Fibroblast of the aortic adventitia (primary cell): ENCODE measurements at regions not wholly inside any gene's neighbourhood (a gene's known extent, or its start where the extent isn't known, plus 50 kb on each side); places are given as distances from the start of the nearest gene placed in this dataset.

ENCODE experiments used
- DNase-seq: peaks from one replicate; pipeline ENCODE4 v3.0.0-alpha.2; 2010; ENCODE audit warnings: low read depth
- H3K4me3 ChIP-seq: 2 replicates; pipeline ENCODE4 v1.5.1; 2011; ENCODE audit warnings: low read depth, mild to moderate bottlenecking, control low read depth, low read length, moderate library complexity
- TF ChIP-seq, protein P1 (sequence below): IDR thresholded peaks from 2 replicates; pipeline ENCODE4 v1.5.1; 2011; ENCODE audit warnings: mild to moderate bottlenecking, low read length, control low read depth, inconsistent platforms; ENCODE audit not compliant: insufficient read depth

- TF ChIP-seq, protein P1, sequence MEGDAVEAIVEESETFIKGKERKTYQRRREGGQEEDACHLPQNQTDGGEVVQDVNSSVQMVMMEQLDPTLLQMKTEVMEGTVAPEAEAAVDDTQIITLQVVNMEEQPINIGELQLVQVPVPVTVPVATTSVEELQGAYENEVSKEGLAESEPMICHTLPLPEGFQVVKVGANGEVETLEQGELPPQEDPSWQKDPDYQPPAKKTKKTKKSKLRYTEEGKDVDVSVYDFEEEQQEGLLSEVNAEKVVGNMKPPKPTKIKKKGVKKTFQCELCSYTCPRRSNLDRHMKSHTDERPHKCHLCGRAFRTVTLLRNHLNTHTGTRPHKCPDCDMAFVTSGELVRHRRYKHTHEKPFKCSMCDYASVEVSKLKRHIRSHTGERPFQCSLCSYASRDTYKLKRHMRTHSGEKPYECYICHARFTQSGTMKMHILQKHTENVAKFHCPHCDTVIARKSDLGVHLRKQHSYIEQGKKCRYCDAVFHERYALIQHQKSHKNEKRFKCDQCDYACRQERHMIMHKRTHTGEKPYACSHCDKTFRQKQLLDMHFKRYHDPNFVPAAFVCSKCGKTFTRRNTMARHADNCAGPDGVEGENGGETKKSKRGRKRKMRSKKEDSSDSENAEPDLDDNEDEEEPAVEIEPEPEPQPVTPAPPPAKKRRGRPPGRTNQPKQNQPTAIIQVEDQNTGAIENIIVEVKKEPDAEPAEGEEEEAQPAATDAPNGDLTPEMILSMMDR = no peak
- DNase-seq = no peak
- H3K4me3 ChIP-seq = no peak overlapping the region
Measured at GRCh38 chr15:23854912-23855659, 168.0 kb upstream of the NDN start.

DNA sequence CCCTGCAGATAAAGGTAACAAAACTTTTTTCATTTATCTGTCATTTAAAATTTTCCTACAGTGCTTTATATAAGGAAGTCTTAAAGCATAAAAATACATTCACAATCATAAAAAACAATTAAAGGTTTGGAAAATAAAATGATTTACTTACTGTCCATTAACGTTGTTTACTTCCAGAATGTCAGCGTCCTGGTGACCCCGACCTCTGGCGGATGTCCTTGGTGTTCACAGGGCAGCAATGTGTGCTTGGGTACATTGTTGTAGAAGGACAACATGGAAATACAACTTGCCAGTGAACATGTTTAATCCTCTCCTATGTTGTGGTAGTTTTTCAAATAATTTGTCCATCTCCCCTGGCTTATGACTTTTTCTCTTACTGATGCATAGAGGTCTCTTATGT is 168.8 kb upstream of the NDN start:
- no peak for DNase-seq
- no peak overlapping the region for H3K4me3 ChIP-seq
- TF ChIP-seq, protein P1 = no peak

GRCh38 chr15:23857028-23857641 is 170.0 kb upstream of the NDN start:
- no peak for DNase-seq
- no peak overlapping the region for H3K4me3 ChIP-seq
- TF ChIP-seq, protein P1 = no peak

- TF ChIP-seq, protein P1 = no peak
- H3K4me3 ChIP-seq = no peak overlapping the region
- DNase-seq = no peak
Measured at GRCh38 chr15:23859008-23859407, 171.9 kb upstream of the NDN start.

DNA sequence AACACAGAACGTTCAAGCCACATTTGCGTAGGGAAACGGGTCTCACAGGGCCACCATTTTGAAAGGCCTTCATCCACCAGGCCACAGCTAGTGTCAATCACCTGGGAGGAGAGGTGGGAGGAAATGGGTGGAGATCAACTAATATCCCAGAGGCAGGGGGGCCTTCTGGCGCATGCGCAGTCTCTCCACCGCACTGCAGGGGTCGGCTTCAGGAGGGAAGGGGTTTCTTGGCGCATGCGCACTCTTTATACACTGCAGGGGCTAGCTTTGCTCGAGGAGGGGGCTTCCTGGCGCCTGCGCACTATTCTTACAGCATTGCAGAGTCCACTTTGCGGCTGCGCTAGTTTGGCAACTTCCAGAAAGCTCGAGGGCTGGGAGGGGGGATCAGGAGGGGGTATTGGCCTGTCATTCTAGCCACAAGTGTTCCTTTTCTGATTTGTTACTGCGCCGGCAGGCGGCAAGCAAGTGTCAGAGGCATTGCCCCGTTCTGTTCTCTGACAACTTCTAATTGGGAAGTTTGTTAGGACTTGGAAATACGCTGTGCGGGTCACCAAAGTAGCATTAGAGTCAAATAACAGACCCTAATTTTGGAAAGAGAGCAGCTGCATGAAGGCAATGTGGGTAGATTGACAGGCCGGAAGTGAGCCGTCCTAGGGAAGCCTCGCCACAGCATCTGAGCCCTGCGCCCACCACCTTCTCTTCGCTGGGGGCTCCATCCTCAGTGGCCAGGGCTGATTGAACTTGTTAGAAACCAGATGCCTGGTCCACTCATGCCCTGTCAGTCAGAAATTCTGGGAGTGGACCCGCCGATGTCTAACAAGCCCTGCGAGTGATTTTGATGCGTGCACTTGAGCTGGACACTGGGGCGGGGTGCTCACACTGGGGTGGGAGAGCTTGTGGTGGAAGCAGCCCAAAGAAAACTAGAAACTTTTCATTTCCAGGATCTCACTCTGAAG is 173.5 kb upstream of the NDN start:
- TF ChIP-seq, protein P1 = no peak
- H3K4me3 ChIP-seq = no peak overlapping the region
- DNase-seq = no peak

DNA sequence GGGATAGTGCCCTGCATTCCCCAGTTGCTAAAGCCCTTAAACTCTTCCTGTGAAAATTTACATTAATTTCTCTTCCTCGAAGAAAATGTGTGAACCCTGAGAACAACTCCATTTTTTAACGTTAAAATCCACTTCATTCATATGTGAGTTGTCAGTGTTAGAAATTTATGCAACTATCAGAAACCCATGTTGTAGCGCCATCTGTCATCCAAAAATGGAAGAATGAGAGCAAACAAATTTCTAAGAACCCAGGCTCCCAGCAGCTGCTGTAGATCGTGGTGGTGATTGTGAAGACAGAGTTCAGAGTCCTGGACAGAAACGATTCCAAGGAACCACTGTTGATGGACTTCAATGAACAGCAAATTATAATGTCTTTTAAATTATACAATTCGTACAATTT is 179.7 kb upstream of the NDN start:
- DNase-seq = no peak

More for the DNA sequence above, 179.7 kb upstream of the NDN start:
- TF ChIP-seq, protein P1 = no peak
- H3K4me3 ChIP-seq = no peak overlapping the region
